ENCODE measurements at regions not wholly inside any gene's neighbourhood (a gene's known extent, or its start where the extent isn't known, plus 50 kb on each side); places are given as distances from the start of the nearest gene placed in this dataset.

DNA sequence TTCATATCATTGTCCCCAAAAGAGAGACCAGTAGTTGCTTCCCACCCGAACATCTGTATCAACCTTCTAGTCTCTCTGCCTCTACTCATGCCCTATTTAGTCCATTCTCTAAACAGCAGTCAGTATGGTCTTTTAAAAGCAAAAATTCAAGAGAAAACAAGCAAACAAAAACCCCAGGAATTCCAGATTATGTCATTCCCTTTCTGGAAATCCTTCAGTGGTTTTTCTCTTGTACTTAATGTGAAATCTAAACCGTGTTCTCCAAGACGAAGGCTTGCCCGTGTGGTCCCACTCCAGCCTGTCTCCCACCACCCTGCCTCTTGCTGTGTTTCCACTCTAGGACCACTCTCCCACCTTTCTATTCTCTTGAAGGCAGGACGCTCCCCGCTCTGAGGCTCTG lies 90.8 kb downstream of the TMEM30B start:
- Histone ChIP-seq H3K4me1 (ENCODE audit: control insufficient read depth, extremely low read depth, insufficient read depth, low read length) (peaks cover 17% of the 10 kb centered on the region), H3K36me3 (ENCODE audit: control insufficient read depth, insufficient read depth, low read length) (no peaks in the 10 kb centered on the region), H3K9ac (ENCODE audit: insufficient read depth, low read length) (no peak overlapping the region), H4K20me1 (ENCODE audit: control insufficient read depth, extremely low read depth, insufficient read depth, low read length) (no peaks in the 10 kb centered on the region), H3K27ac (ENCODE audit: insufficient read depth, low read length) (no peak overlapping the region), H2AFZ (ENCODE audit: low read length) (no peak overlapping the region), H3K4me3 (replicated peaks in 1 of 4; ENCODE audit: control extremely low read depth in 1 of 4, insufficient read depth in 1 of 4, low read depth in 3 of 4, low read length in 4 of 4) (no peak overlapping the region), H3K27me3 (ENCODE audit: control insufficient read depth, insufficient read depth, low read length) (no peaks in the 10 kb centered on the region), H3K79me2 (ENCODE audit: control insufficient read depth, insufficient read depth, low read length) (no peaks in the 10 kb centered on the region), H3K9me3 (ENCODE audit: control insufficient read depth, insufficient read depth, low read depth, low read length) (no peaks in the 10 kb centered on the region), H3K4me2 (ENCODE audit: extremely low read depth, insufficient read depth, low read length) (no peak overlapping the region)
- no peak for DNase-seq (ENCODE audit: low read depth in 2 of 2)
- TF ChIP-seq, protein P1, sequence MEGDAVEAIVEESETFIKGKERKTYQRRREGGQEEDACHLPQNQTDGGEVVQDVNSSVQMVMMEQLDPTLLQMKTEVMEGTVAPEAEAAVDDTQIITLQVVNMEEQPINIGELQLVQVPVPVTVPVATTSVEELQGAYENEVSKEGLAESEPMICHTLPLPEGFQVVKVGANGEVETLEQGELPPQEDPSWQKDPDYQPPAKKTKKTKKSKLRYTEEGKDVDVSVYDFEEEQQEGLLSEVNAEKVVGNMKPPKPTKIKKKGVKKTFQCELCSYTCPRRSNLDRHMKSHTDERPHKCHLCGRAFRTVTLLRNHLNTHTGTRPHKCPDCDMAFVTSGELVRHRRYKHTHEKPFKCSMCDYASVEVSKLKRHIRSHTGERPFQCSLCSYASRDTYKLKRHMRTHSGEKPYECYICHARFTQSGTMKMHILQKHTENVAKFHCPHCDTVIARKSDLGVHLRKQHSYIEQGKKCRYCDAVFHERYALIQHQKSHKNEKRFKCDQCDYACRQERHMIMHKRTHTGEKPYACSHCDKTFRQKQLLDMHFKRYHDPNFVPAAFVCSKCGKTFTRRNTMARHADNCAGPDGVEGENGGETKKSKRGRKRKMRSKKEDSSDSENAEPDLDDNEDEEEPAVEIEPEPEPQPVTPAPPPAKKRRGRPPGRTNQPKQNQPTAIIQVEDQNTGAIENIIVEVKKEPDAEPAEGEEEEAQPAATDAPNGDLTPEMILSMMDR (conservative IDR thresholded peaks at IDR 0.05 in 1 of 2, IDR thresholded peaks at IDR 0.05 in 1 of 2; ENCODE audit: low read depth in 1 of 2, low read length in 2 of 2): no peak
- no peak for TF ChIP-seq EZH2 (IDR thresholded peaks at IDR 0.05; ENCODE audit: low read length, missing control alignments)

DNA sequence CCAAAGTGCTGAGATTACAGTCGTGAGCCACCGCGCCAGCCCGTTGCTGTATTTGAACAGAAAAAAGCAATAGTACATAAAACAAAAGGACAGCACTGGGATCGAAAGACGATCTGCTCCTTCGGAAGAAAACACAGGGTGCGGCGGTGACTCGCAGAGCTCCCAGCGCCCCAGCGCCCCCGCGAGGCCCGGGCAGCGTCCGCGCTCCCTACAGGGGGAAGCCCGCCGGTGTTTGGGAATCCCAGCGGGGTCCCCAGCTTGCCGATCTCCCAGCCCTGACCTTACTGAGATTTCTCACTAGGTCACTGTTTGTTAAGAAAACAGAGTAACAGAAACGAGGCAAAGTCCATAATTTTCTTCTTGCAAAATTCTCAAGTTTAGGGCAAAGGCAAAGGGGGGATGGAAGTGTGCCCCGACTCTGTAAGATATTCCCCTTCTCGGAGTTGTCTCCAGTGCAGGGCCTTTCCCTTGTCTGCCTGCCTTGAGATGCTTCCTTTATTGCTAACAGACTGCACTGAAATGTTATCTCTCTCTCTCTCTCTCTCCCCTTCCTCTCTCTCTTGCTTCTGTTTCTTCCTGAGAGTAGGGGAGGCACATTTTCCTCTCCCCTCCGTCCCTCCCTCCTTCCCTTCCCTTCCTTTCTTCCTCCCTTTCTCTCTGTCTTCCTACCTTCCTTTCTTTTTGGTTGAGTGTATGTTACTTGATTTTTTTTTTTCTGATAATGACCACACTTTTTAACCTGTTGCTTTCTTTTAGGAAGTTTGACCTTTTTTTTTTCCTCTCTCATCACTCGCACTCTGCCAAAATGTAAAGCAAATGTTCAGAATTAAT lies 91.9 kb downstream of the TMEM30B start:
- no peak for TF ChIP-seq EZH2 (IDR thresholded peaks at IDR 0.05; ENCODE audit: low read length, missing control alignments)
- TF ChIP-seq, protein P1 (conservative IDR thresholded peaks at IDR 0.05 in 1 of 2, IDR thresholded peaks at IDR 0.05 in 1 of 2; ENCODE audit: low read depth in 1 of 2, low read length in 2 of 2): peak; percentile 56 to 73
- peak overlapping the region; percentile 36 for H3K9ac ChIP-seq (ENCODE audit: insufficient read depth, low read length)
- no peaks in the 10 kb centered on the region for H3K36me3 ChIP-seq (ENCODE audit: control insufficient read depth, insufficient read depth, low read length)
- peak; percentile 74 to 84 for DNase-seq (ENCODE audit: low read depth in 2 of 2)
- H3K27ac ChIP-seq (ENCODE audit: insufficient read depth, low read length): peak overlapping the region; percentile 56
- peaks cover 20% of the 10 kb centered on the region for H3K4me1 ChIP-seq (ENCODE audit: control insufficient read depth, extremely low read depth, insufficient read depth, low read length)
- peak overlapping the region; percentile 54 for H3K4me2 ChIP-seq (ENCODE audit: extremely low read depth, insufficient read depth, low read length)
- H3K4me3 ChIP-seq (replicated peaks in 1 of 4; ENCODE audit: control extremely low read depth in 1 of 4, insufficient read depth in 1 of 4, low read depth in 3 of 4, low read length in 4 of 4): peak overlapping the region; percentile 12 to 45 (median 14)
- H4K20me1 ChIP-seq (ENCODE audit: control insufficient read depth, extremely low read depth, insufficient read depth, low read length): no peaks in the 10 kb centered on the region
- H3K27me3 ChIP-seq (ENCODE audit: control insufficient read depth, insufficient read depth, low read length): no peaks in the 10 kb centered on the region
- no peaks in the 10 kb centered on the region for H3K9me3 ChIP-seq (ENCODE audit: control insufficient read depth, insufficient read depth, low read depth, low read length)
- no peaks in the 10 kb centered on the region for H3K79me2 ChIP-seq (ENCODE audit: control insufficient read depth, insufficient read depth, low read length)
- peak overlapping the region; percentile 66 for H2AFZ ChIP-seq (ENCODE audit: low read length)

DNA sequence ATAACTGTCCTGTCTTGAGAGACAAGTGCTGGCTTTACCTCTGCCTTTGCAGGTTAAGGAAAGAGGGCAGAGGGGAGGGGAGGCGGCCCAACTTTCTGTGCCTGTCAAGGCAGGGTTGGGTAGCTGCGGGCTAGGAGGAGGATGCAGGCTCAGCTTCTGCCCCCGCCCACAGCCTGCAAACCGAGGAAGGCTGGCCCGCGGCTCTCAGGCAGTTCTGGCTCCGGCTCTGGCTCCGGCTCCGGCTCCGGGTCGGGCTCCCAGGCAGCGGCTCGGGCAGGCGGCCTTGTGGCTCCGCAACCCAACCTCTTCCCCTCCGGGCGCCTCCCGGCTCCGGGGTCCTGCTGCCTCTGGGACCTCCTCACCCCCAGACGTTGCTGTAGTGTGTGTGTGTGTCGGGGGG lies 92.9 kb downstream of the TMEM30B start:
- DNase-seq (ENCODE audit: low read depth in 2 of 2): peak; percentile 39 to 42
- no peak overlapping the region for H2AFZ ChIP-seq (ENCODE audit: low read length)
- no peaks in the 10 kb centered on the region for H4K20me1 ChIP-seq (ENCODE audit: control insufficient read depth, extremely low read depth, insufficient read depth, low read length)
- H3K36me3 ChIP-seq (ENCODE audit: control insufficient read depth, insufficient read depth, low read length): no peaks in the 10 kb centered on the region
- no peaks in the 10 kb centered on the region for H3K79me2 ChIP-seq (ENCODE audit: control insufficient read depth, insufficient read depth, low read length)
- H3K4me3 ChIP-seq (replicated peaks in 1 of 4; ENCODE audit: control extremely low read depth in 1 of 4, insufficient read depth in 1 of 4, low read depth in 3 of 4, low read length in 4 of 4): peak overlapping the region in 2 of 4 experiments; percentile 15 to 45
- peak overlapping the region; percentile 44 for H3K9ac ChIP-seq (ENCODE audit: insufficient read depth, low read length)
- peak overlapping the region; percentile 56 for H3K27ac ChIP-seq (ENCODE audit: insufficient read depth, low read length)
- H3K4me2 ChIP-seq (ENCODE audit: extremely low read depth, insufficient read depth, low read length): no peak overlapping the region
- TF ChIP-seq, protein P1 (conservative IDR thresholded peaks at IDR 0.05 in 1 of 2, IDR thresholded peaks at IDR 0.05 in 1 of 2; ENCODE audit: low read depth in 1 of 2, low read length in 2 of 2): no peak
- TF ChIP-seq EZH2 (IDR thresholded peaks at IDR 0.05; ENCODE audit: low read length, missing control alignments): no peak
- no peaks in the 10 kb centered on the region for H3K27me3 ChIP-seq (ENCODE audit: control insufficient read depth, insufficient read depth, low read length)
- H3K9me3 ChIP-seq (ENCODE audit: control insufficient read depth, insufficient read depth, low read depth, low read length): no peaks in the 10 kb centered on the region
- H3K4me1 ChIP-seq (ENCODE audit: control insufficient read depth, extremely low read depth, insufficient read depth, low read length): peaks cover 25% of the 10 kb centered on the region
